Stimulated activated CD4-positive, alpha-beta T cell treated with anti-CD3 and anti-CD28 coated beads, Interleukin-2, amount 100 ng/mL, for 48 hours (primary cell): ENCODE measurements at regions not wholly inside any gene's neighbourhood (a gene's known extent, or its start where the extent isn't known, plus 50 kb on each side); places are given as distances from the start of the nearest gene placed in this dataset.

Source experiments
- DNase-seq, 2 donors: peaks; one replicate each; pipeline ENCODE4 v3.0.0-alpha.2; 2020

DNA sequence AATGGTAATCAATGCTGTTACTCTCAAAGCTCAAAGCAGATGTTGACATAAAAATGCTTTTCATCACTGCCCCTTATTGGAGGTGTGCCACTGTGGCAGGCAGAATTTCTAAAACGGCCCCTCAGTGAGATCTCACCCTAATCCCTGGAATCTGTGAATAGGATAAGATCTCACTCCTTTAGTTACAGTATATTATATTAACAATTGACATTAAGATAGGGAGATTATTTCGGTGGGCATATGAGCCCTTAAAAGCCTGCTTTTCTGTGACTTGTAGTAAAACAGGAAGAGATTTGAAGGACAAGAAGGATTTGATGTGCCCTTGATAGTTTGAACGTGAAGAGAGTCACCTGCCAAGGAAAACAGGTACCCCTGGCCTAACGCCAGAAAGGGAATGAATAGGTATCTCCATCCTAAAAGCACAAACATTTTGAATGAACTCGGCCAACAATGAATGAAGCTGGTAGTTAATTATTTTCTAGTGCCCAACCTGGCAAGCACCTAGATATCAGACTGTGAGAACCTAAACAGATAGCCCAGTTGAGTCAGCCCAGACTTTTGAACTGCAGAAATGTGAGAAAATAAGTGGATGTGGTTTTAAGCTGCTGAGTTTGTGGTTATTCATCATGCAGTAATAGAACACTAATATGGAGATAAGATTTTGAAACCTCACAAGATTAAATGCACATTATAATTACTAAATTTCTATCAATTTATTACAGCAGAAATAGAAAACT, 881.6 kb downstream of the PCDH18 start:
- no peak for DNase-seq

DNA sequence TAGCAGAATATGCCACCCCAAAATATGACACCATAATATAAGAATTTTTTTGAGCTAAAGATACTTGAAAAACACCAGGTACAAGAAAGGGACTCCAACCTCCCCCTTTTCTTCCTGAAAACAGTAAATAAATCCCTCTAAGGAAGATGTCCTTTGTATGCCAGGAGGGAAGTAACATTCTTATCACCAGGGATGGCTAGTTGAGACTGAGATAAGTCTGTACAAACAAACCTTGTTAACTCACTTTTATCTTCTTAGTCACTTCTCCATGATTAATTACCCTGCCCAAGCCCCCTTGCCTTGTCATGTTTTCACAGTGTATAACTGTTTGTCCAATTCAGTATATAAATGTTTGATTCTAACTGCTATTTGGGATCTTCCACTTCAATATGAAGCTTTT, 888.0 kb downstream of the PCDH18 start:
- no peak for DNase-seq

DNA sequence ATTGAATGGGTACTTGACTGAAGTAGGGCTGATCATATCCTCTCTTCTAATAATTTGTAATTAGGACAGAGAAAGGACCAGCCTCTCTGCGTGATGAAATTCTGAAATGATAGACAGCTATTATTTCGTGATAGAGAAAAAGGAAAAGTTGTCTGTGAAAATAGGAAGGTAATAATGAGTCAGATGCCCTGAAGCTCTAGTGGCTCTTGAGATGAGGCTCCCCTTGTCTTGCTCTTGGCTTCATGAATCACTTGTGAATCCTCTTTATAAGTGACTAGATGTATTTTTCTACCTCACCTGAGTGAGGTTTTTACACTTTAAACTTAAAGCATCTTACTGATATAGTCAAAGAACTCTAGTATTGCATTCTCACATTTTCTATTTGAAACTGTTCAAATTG, 888.9 kb downstream of the PCDH18 start:
- DNase-seq = no peak

DNA sequence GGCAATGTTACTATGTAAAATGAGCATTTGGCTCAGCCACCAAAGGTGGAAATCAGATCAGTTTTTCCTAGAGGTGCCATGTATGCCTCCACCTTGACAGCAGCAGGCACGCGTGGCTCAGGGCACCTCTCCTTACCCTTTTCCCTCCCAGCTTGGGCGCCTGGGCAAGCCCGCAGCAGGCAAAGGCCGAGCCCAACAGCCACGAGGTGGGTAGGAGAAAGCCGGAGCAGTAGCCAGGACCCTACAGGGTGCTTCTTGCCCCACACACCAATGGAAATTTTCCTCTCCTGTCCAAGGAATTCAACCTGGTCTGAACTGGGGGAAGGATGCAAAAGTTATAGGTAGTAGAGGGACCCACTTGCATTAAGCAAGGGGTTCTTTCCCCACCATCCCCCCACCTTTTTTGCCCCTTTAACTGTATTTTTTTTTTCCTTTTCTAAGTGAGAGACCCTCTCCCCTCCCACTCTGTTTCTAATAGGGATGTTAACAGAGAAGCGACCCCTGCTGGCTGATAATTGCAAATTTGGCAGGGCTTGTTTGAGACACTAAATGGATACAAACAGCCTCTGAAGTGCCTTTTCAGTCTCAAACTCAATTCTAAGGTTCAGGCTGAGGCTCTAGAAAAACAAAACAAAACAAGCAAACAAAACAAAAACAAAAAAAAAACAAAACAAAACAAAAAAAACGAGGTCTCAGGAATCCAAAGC, 895.1 kb downstream of the PCDH18 start:
- no peak for DNase-seq

DNA sequence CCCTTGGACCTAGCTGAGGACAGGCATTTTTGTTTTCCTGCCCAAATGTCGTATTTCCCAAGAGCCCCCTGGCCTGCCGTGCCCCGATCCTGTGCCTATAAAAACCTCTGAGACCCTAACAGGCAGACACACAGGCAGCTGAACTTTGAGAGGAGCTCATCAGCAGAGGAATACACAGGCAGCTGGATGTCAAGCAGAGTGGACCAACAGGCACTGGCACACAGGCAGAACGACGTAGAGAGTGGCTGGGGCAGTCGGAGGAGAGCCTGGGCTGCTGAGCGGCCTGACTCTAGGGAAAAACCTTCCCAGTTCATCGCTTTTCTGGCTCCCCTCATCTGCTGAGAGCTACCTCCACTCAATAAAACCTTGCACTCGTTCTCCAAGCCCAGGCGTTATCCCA, 896.1 kb downstream of the PCDH18 start:
- no peak for DNase-seq

DNA sequence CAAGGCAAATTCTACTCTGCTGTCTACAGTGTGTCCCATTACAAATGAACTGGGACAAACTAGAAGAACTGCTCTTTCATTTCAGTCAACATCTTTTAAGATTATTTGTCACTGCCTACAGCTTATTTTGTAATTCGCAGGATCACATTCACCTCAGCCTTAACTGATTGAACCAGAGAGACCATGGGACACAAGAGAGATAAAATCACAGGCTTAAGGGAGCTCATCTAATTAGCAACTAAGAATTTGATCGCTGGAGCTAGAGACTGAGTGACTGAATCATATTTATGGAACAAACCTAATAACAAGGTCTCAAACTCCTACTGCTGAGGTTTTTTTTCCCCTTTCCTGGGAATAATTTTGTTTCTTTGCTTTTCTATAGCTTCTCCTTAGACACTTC, 898.2 kb downstream of the PCDH18 start:
- no peak for DNase-seq

DNA sequence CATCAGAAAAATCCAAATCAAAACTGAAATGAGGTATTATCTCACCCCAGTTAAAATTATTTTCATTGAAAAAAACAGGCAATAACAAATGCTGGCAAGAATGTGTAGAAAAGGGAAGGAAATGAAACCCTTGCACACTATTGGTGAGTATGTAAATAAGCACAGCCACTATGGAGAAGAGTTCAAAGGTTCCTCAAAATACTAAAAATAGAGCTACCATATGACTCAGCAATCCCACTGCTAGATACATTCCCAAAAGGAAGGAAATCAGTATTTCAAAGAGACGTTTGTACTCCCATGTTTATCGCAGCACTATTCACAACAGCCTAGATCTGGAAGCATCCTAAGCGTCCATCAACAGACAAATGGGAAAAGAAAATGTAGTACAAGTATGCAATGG, 932.4 kb downstream of the PCDH18 start:
- no peak for DNase-seq

DNA sequence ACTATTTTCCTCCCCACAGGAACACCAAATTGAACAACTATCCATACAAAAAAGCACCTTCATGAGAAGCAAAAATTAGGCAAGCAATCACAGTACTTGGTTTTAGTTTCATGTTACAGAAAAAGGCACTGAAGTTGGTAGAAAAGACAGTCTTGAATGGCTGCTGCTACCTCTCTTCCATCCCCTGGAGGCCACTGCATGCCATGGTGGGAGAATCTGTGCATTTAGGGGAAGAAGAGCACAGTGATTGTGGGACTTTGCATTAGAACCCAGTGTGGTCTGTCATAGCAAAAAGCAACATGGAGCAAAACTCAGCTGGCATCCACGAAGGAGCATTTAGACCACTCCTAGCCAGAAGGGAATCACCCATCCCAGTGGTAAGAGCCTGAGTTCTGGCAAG, 941.9 kb downstream of the PCDH18 start:
- no peak for DNase-seq

DNA sequence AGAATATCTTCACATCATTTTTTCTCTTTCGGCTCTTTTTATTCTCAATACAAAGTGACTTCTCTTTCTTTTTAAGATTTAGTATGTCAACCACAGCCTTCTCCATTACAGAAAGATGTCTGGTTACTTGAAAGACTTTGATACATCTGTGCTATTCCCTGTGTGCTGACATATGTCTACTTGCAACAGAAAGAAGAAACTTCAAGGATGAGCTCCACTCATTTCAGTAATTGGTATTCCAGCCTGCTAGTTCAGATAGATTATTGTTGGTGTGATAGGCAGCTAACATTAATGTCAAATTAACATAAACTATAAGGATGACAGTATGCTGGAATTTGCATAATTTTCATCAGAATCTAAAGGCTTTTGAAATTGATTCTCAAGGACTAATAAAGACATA, 948.7 kb downstream of the PCDH18 start:
- DNase-seq = no peak

DNA sequence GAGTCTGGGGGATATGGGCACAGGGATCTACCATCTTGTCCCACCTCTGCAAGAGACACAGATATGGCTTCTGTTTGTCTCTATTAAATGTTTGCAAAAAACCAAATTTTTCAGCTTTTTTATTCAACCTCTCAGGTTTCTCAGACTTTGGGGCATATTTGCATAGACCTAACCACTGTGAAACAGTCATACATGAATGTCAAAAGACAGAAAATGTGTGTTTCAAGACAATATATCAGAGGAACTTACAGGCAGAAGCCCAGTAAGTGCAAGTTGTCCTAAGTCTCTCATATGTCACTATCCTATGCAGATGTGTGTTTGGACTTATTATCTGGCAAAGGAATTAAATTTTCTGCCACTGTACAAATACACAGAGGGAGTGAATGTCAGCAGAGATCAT, 951.2 kb downstream of the PCDH18 start:
- DNase-seq = no peak

DNA sequence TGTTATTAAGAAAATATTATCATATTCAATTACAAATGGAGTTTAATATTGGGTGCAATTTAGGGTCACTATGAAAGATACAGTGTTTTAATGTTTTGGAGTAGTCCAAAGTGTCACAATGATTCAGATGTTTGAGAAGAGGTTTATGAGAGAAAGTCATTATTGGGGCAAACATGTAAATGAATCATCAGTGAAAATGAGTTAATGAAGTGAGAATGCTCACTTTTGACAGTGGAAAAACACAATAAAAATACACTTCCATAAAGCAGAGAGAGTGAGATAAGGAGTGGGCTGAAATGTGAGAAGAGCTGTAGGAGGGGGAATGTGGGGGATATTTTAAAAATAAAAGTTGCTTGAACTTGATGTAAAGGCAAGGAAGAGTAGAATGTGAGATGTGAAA, 957.1 kb downstream of the PCDH18 start:
- DNase-seq = no peak

DNA sequence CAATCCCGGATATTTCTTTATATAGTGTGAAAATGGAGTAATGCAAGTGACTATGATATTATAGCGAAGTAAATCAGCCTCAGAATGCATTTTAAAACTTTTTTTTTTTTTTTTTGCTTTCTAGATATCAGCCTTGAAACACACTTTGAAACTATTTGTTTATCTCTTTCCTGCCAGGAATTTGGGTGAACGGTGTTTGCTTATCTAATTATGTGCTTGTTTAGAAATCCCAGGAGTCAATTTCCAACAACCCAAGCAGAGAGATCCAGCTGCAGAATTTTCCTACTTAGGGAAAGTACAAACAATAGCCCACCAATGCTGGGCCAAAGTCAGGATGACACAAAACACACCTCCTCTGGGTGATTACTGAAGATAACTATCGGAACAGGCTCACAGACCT, 958.8 kb downstream of the PCDH18 start:
- DNase-seq = no peak

DNA sequence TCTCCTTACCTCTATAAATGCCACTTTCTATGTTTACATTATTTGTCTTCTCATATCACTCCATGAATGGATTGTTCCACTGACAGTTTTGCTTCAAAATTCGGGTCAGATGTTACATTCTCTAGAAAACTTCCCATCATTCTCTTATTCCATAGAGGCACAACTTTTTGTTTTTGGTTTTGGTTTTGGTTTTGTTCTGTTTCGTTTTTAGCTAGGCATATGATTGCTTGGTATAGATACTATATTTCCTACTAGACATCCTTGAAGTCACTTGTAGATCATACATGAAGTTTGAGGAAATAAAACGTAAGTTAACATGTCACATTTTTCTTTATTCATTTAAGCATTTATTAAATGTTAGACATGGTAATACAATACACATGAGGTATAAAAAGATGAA, 961.0 kb downstream of the PCDH18 start:
- no peak for DNase-seq

DNA sequence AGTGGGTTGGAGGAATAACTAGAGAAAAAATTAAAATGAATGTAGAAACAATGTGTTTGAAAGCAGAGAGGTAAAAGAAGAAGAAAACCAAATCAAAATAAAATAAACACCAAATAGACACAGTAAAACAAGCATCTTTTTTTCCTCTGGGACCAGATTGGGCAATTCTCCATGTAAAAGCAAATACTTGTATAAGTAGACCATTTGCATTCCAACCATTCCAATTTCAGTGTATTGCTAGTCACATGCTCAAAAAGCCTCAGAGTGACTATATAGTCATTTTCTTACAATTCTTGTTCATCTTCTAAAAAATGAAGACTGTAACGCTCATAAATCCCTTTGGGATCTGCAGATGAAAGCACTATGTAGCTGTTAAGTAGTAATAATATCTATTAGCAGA, 969.5 kb downstream of the PCDH18 start:
- DNase-seq = no peak

DNA sequence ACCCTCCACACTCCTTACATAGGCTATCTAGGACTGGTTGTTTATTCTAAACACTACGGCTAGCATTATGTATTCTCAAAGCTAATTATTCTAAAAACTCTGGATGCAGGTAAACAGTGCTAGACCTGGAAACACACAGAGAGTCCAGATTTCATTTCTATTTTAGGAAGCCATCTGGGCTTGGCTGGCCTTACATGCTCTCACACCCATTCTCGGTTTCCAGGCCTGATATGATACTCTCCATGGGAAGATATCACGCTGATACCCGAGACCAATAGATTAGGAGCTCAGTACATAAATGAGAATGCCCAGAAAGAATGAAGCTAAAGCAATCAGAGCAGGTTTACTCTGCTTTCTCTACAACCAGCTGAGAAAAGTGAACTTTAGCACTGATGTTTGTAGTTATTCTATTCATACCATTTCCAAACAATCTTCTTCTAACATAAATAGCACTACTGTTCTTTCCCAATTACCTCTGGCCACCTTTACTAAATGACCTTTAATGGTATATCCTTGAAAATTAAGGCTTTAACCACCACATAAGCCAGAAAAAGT, 973.3 kb downstream of the PCDH18 start:
- no peak for DNase-seq

DNA sequence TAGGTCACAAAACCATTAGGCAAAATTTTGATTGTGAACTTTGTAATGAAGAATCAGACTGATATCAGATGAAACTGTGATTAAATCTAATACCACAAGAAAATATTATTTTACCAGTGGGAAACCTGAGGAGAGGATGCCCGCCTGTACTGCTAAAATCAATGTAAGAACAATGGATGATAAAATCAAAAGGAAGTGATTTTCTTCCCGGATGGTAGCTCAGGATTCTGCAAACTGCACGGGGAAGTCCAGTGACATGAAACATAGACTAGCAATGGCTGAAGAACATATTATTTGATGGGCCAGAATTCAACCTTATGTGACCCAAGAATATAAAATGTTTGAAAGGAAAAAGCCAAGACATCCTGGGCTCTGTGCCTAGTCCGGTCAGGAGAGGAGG, 974.9 kb downstream of the PCDH18 start:
- DNase-seq = no peak

DNA sequence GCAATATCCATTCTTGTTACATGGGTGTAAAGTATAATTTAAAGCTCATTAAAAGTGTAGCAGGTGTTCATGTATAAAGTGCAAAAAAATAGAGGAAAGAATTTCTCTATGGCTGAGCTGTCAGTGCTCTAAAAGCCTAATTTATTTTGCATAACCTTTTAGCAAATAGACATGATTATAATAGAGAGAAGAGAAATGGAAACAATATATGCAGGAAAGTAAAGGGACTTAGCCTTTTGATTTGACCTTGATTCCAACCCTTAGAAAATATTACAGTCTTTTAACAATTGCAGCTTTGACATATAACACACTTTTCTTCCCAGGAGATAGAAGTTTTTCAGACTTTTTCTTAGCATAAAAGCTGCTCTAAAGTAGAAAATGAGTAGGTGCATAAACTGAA, 978.3 kb downstream of the PCDH18 start:
- no peak for DNase-seq

DNA sequence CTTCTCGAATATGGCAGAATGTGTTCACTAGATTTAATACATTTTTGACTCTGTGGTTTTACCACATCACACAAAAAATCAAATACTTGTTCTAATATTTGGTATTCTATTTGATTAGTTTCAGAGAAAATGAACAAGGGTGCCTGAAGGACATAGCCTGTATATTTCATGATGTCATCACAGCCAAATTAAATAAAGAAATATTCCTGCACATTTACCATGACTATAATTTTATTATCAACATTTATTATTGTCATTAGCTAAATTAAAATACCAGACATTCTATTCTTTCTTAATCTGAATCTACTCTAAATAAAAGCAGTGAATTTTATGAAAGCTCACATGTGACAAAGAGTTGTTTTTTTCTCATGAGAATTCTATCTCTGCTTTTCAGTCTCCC, 980.5 kb downstream of the PCDH18 start:
- no peak for DNase-seq

DNA sequence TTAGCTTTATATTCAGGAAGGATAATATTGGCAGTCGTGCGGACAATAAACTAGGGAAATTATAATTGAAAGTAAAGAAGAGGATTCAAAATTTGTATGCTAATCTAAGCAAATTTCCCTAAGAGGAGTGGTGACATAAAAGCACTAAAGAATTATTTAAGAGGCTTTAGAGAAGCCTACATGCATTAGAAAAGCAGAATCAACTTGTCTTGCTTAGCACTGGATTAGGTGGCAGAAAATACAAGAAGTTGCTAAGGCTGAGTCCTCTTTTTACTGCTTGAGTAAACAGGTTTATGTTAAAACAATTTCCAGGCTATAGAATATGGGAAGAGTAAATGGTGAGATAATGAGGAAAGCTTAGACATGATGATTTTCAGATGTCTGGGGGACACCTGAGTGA, 991.5 kb downstream of the PCDH18 start:
- DNase-seq = no peak

DNA sequence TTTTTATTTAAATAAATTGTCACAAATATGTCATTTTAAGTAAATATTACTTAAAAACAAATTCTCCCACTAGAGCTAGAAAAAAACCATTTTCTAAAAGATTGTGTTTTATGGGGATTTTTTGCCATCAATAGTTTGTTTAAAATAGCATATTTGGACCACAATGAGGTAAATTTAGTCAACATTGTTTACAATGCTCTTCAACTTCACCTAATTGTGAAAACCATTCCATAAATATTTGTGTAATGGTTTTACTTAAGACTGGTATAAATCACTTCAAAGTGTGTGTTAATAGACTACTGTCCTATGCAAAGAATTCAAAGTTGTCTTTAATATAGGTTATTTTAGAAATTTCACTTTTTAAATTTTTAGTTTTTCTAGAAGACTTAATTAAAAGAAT, 1004.2 kb downstream of the PCDH18 start:
- DNase-seq = no peak

DNA sequence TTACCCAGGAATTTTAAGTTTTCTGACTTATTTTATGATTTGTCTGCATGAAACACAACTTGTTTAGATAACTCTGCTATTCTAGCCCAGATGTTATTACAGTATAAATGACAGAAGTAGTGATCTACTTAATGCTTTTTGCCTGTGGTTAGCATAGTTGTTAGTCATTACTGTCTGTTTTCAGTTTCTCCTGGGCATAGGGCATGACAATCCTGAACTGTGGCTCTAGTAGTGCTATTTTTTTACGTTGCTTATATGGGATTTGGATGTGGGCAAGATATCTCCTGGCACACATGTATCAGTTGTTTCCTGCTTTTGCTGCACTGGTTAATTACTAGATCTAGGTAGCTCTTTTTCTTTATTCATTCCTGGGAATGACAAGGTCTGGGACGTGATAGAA, 1005.8 kb downstream of the PCDH18 start:
- DNase-seq = no peak

DNA sequence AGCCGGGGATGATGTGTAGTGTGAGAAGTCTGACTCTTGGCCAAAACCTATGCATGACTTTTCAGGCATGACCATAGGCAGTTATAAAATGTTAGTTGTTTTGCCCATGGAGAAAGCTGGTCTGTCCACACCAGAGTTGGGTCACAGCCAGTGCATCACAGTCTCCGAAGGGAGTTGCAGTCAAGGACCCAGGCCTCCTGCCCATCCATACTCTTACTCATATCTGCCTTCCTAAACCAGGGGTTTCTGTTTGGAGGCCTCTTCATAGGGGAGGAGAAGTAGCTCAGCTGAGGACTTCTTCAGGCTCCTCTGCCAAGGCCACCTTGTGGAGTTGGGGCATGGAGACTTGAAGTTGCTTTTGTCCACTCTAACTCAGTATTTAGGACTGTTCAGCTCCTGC, 1008.3 kb downstream of the PCDH18 start:
- DNase-seq = no peak

DNA sequence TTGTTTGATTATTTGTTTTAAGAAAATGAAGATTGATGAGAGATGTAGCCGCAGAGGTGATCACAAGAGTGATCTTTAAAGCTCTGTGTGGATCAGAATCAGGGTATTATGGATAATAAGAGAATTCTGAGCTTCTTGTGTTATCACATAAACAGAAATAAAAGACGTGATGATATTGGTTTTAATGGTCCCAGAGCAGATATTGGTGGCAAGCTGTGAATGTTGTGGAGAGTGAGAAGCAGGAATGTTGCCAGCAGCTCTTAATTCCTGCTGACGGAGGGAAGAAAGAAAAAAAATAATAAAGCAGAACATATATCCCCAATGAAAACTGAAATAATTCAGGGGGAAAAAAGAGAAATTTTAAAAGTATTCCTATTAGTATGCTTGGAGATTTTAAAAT, 1015.9 kb downstream of the PCDH18 start:
- no peak for DNase-seq

DNA sequence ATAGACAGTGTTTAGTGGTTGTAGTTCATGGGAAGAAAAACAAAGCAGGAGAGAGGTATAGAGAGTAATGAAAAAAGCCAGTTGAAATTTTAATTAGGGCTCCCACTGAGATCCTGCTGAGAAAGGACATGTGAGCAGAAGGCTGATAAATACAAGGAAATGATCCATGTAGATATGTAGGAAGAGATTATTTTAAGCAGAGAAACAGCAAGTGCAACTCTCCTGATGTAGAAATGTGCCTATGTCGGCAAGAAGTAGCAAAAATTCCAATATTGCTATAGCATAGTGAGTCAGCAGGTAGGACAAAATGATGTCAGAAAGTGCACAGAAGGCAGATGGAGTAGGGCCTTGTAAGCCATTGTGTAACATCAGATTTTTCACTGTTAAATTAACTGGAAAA, 1027.3 kb downstream of the PCDH18 start:
- no peak for DNase-seq

DNA sequence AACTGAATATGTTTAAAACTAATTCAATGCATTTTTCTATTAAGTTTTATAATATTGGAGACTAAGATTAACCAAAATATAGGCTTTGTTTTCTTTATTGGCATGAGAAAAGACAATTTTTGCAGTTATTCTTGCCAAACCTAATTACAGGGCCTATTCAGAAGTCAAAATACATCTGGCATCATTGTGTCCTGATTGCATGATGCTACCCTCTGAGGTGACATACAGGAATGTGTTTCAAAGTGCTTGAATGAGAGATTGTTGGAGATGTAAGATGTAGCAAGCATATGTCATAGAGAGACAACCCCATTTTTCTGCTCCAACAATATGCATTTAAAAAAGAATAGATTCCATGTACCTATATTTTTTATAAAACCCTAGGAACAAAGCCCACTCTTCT, 1036.4 kb downstream of the PCDH18 start:
- no peak for DNase-seq
